Fibroblast of mammary gland (primary cell): ENCODE measurements at regions not wholly inside any gene's neighbourhood (a gene's known extent, or its start where the extent isn't known, plus 50 kb on each side); places are given as distances from the start of the nearest gene placed in this dataset.
"Not testable (repeated sequence)": the region's sequence is repeated elsewhere in the genome, so short reads cannot be mapped to it uniquely, and the experiment has no call there.

Experiments
- DNase-seq: peaks from one replicate; pipeline ENCODE4 v3.0.0-alpha.2; 2010; ENCODE audit warnings: low read depth
- H3K4me3 ChIP-seq: 2 replicates; pipeline ENCODE4 v1.5.1; 2011; ENCODE audit warnings: low read depth, mild to moderate bottlenecking, low read length, moderate library complexity; ENCODE audit not compliant: control insufficient read depth
- TF ChIP-seq, protein P1 (sequence below): conservative IDR thresholded peaks from 2 replicates; pipeline ENCODE4 v1.5.1; 2011; ENCODE audit warnings: low read depth, low read length, inconsistent platforms; ENCODE audit not compliant: control insufficient read depth, insufficient read depth

- no peak overlapping the region for H3K4me3 ChIP-seq
- TF ChIP-seq, protein P1, sequence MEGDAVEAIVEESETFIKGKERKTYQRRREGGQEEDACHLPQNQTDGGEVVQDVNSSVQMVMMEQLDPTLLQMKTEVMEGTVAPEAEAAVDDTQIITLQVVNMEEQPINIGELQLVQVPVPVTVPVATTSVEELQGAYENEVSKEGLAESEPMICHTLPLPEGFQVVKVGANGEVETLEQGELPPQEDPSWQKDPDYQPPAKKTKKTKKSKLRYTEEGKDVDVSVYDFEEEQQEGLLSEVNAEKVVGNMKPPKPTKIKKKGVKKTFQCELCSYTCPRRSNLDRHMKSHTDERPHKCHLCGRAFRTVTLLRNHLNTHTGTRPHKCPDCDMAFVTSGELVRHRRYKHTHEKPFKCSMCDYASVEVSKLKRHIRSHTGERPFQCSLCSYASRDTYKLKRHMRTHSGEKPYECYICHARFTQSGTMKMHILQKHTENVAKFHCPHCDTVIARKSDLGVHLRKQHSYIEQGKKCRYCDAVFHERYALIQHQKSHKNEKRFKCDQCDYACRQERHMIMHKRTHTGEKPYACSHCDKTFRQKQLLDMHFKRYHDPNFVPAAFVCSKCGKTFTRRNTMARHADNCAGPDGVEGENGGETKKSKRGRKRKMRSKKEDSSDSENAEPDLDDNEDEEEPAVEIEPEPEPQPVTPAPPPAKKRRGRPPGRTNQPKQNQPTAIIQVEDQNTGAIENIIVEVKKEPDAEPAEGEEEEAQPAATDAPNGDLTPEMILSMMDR, result no peak
- no peak for DNase-seq
Observed at GRCh38 chr6:169108753-169109152, 144.9 kb downstream of the THBS2 start.

- TF ChIP-seq, protein P1, result no peak
- DNase-seq, result no peak
- no peak overlapping the region for H3K4me3 ChIP-seq
Observed at GRCh38 chr6:169106176-169106575, 147.5 kb downstream of the THBS2 start.

- no peak overlapping the region for H3K4me3 ChIP-seq
- DNase-seq, result peak; percentile 80
- TF ChIP-seq, protein P1, result no peak
Observed at GRCh38 chr6:169101981-169102380, 151.7 kb downstream of the THBS2 start.

DNA sequence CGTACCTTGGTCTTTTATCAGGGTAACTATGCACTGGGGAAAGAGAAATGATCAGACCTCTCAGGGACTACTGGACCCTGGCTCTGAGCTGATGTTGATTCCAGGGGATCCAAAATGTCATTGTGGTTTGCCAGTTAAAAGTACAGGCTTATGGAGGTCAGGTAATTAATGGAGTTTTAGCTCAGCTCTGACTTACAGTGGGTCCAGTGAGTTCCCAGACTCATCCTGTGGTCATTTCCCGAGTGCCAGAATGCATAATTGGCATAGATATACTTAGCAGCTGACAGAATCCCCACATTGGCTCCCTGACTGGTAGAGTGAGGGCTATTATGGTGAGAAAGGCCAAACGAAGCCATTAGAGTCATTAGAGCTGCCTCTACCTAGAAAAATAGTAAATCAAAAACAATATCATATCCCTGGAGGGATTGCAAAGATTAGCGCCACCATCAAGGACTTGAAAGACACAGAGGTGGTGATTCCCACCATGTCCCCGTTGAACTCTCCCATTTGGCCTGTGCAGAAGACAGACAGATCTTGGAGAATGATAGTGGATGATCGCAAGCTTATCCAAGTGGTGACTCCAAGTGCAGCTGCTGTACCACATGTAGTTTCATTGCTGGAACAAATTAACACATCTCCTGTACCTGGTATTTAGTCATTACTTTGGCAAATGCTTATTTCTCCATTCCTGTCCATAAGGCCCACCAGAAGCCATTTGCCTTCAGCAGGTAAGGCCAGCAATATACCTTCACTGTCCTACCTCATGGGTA is 152.4 kb downstream of the THBS2 start:
- TF ChIP-seq, protein P1, result no peak
- no peak overlapping the region for H3K4me3 ChIP-seq
- peak; percentile 52 for DNase-seq

- TF ChIP-seq, protein P1, result peak; percentile 10
- H3K4me3 ChIP-seq, result no peak overlapping the region
- DNase-seq, result peak; percentile 45
Observed at GRCh38 chr6:169099411-169100202, 154.0 kb downstream of the THBS2 start.

- DNase-seq, H3K4me3 ChIP-seq: not testable (repeated sequence)
Observed at GRCh38 chr6:169098651-169099050, 155.0 kb downstream of the THBS2 start.

DNA sequence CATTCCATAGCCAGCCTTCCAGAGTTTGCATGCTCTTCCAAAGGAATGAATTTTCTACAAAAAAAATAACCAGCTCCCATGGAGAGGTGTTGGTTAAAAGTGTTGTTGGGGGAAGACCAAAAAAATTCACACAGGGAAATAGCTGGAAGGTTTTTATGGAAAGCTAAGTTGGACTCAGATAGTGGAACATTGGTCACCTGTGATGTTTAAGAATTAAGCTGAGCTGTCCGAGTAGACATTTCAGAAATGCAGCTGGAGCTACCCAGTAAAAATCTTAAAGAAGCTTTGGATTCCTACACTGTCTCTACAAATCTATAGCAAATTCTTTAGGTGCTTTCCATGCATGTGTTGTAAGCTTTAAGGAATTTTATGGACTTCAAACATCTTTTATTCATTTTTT is 155.5 kb downstream of the THBS2 start:
- TF ChIP-seq, protein P1, result no peak
- no peak overlapping the region for H3K4me3 ChIP-seq
- DNase-seq, result no peak
